GM19468 (cell line): ENCODE measurements at regions not wholly inside any gene's neighbourhood (a gene's known extent, or its start where the extent isn't known, plus 50 kb on each side); places are given as distances from the start of the nearest gene placed in this dataset.

Experiments used
- ATAC-seq: cut with Tn5 transposase; IDR thresholded peaks from one replicate; pipeline ENCODE4 v1.9.1; 2021; ENCODE audit warnings: mild to moderate bottlenecking, moderate library complexity, moderate number of reproducible peaks; ENCODE audit not compliant: unreplicated experiment; ENCODE audit errors: extremely low read depth

DNA sequence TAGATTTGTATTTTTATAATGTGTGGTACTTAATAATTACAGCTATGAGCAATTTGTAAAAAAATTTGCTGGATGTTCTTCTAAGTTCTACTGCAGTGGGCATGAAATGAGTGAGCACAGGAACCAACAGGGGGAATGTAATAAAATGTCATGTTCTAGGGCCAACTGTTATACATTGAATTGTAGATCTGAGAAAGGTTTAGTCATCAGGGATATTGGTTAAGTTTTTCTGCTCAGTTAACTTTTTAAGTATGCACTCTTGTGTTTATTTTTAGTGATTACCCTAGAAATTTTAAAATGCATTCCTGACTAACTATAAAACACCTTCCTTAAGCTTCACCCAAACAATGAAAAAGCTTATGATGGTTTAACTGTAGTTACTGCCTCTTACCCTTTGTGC is 101.8 kb downstream of the CAND1 start:
- no peak for ATAC-seq

DNA sequence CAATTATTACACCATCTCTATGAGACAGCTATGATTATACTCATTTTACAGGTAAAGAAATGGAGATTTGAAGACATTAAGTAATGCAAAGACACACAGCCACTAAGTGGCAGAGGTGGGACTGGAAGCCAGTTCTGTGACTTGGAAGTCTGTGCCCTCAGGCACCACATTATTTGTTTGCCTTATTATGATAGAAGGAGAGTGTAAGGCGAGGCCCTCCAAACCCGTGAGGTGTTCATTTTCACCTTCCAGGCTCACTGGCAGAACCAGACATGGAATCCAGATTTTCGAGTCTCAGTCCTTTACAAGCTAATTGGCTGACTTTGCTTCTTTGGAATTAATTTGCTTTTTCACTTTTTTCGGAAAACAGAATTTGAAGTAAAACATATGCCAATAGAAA is 107.9 kb downstream of the CAND1 start:
- ATAC-seq: no peak

DNA sequence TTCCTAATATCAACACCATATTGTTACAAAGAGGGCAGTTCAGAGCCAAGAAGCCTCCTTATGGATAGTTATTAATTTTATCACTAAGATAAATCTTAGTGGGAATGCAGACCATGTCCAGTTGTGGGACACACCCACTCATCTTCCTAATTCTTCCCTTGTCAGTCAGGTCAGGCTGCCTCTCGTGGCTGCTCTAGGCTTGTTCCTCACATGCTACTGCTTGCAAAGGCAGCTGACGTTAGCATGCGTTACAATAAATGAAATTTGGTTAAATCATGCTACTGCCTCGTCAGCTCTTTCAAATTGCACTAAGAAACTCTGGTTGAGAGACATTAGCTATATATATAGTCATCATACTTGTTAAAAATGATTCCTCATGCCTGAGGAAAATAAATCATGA is 108.4 kb downstream of the CAND1 start:
- no peak for ATAC-seq

DNA sequence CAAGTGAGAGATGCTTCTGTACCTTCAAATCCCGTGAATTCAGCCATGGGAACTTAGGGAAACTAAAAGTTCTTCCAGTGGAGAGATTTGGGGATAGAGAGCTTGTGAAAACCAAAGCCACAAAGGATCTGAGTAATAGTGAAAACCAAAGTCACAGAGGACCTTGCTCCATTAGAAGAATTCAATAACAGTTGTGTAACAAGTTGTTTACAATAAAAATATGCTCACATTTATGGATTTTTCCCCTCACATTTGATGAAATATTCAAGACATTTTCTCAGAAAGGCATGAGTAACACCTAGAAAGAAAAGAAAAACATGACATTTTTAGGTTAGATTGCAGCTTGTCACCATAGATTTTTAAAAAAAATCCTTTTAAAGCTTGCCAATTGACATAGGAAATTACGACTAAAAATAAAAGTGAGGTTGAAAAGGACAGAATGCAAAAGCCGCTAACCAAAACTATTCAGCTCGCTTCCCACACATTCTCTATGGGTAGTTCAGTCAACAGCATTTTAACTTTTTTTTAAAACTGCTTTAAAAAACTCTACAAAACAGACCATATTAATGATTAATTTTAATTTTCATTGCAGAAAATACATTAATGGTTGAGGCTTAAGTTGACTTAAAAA is 113.2 kb downstream of the CAND1 start:
- ATAC-seq: no peak

GRCh38 chr12:67386869-67387565 is 117.9 kb downstream of the CAND1 start:
- no peak for ATAC-seq

DNA sequence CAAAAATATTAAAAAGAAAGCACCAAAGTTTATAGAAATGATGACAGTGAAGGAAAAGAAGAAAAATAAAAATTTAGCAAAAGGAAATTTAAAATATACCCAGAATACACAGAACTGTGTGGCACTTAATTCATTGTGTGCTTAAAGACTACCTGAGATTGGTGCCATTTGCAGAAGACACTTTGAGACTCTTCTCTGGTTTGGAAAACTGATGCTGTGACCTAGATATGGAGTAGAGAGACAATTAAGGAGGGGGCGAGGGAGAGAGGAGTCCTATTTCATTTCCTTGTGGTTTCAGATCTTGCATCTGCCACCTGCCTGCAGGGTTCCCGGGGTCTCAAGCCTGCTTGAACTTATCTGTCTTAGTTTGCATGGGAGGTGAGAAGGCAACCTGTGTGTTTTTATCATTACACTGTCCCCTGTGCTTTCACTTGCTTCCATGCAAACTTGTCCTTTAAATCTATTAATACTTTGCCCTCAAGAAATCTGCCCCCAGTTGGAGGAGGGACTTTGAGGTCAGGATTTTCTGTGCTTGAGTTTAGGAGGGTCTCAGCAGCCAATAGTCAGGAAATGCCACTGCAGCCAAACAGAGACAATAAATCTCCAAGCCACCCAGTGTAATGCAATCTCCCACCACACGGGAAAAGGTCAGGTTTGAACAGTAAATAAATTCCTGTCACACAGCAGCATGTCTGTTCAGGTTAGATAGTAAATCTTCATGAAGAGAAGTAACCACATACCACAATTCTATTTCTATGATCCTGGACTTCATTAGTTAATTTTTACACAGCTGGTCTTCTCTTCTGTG is 119.4 kb downstream of the CAND1 start:
- no peak for ATAC-seq

GRCh38 chr12:67390273-67390672 is 121.1 kb downstream of the CAND1 start:
- no peak for ATAC-seq

DNA sequence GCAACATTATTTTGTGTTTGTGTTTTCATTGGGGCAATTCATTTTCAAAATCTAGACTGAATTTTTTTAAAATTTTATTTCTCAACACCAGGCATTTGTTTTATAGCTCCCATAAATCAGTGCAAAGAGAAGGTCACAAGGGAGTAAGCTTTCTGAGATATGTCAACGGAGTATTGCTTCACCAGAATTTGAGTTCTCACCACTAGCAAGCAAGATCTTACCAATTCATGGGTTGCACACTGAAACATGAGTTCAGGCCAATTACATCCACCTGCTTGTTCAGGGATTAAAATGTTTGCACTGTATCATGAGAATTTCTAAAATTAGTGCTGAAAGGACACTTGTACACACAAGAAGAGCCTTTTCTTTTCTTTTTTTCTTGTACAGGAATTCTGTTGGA is 121.9 kb downstream of the CAND1 start:
- ATAC-seq: no peak

GRCh38 chr12:67391656-67392055 is 122.5 kb downstream of the CAND1 start:
- no peak for ATAC-seq

DNA sequence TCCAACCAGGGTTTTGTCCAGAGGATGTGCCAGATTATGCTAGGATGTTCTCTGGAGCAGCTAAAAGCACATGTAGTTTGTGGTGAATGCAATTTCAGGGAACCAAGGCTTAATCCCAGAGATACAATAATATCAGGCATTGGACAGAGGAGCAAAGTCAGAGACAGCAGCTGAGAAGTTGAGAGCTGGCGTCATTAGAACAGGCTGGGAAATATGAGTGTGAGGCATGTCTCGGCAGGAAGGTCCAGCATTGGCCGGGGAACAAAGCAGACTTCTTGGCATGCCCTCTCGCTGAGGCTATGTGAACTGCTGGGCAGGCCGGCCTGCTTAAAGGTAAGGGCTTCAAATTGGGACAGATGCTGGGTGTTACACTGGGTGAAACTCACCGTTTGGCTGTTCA is 125.4 kb downstream of the CAND1 start:
- ATAC-seq: no peak

GRCh38 chr12:67400742-67401141 is 131.6 kb downstream of the CAND1 start:
- ATAC-seq: no peak

DNA sequence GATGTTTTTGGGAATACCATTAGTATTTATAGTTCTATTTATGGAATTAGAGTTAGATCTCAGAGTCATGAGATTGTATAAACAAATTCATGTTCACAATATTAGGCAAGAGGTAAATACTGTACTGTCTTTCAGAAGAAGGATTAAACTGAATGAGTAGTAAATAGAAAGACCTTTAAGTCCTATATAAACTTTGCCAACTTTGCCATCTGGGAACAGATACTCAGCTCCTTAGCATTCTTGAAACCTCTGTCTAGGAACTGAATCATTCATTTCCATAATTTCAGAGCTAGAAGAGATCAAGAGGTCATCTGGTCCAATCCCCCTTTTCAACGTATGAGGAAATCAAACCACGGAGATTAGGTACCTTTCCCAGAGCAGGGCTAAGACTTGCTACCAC is 141.1 kb downstream of the CAND1 start:
- ATAC-seq: no peak

DNA sequence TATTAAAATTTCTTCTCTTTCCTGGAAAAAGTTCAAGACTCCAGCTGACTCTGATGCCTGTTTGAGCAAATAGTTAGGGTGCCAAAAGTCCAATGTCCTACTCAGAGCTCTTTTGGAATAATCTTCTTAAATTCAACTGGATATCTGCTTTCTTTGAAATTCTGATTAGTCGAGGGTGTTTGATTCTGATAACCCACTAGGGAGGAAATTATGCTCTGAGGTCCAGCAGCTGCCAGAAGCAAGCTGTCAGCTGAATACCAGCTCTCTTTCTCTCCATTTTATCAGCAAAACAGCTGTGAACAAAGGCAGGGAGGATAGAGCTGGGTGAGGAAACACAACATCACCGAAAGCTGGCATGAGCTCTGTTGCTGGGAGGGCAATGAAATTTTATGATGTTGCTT is 141.5 kb downstream of the CAND1 start:
- no peak for ATAC-seq

DNA sequence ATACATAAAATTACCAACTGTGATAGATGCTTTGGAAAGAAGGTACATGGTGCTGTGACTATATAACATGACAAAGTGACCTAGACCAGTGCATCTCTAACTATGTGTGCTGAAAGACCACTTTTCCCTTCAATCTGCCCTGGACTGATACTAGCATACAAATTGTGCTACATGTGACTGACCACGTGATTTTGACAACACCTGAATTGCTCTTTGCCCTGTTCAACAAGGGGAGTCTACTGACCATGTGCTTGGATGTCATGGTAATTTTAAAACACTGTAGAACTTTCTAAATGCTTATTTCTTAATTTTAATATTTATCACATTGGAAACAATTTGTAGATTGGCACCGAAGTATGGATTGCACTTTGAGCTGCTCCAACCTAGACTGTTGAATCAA is 142.4 kb downstream of the CAND1 start:
- no peak for ATAC-seq

GRCh38 chr12:67413577-67413976 is 144.4 kb downstream of the CAND1 start:
- no peak for ATAC-seq

DNA sequence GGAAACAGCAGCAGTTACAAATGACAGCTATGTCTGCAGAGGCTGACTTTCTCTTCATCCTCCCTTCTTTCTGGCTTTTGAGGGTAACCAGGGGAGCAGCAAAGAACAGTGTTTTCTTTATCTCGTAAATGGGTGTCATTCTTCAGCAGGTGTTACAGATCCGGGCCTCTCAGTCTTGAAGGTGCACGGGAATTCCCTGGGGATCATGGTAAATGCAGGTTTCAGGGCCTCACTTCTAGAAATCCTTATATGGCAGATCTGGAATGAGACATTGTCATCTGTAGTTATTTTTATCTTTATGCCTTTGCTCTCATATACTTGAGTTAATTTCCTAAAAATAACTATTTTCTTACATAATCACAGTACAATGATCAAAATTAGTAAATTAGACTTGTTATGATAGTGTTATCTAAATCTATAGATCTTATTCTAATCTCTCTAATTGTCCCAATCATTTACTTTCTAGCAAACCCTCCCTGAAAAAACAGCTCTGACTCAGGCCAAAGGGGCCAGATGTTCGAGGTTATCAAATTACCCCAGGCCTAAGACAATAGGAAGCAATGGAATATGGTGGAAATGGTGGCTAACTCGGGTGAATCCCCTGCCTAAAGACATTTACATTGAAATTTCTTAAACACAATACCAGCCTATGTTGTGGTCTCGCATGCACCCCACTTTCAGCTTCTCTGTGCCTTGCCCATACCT is 145.0 kb downstream of the CAND1 start:
- no peak for ATAC-seq

DNA sequence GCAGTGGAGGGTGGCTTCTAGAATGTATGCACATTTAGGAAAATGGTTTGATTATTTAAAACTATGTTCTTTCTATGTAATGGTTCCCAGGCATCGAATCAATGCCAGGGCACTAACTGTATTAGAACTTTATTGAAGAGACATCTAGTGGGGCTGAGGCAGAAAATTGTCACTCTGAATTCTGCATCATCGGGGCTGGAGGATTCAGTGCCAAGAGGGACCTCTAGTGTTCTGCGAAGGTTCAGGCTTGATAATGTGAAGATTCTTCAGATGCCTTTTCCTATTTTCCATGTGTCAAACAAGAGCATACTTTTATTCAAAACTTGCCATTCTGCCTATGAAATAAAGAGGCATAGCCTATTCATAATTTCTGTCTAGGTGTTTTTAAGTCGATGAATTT is 146.3 kb downstream of the CAND1 start:
- no peak for ATAC-seq

GRCh38 chr12:67419810-67420209 is 150.7 kb downstream of the CAND1 start:
- no peak for ATAC-seq

- no peak for ATAC-seq
These were observed 151.3 kb downstream of the CAND1 start for GRCh38 chr12:67420506-67420905.

DNA sequence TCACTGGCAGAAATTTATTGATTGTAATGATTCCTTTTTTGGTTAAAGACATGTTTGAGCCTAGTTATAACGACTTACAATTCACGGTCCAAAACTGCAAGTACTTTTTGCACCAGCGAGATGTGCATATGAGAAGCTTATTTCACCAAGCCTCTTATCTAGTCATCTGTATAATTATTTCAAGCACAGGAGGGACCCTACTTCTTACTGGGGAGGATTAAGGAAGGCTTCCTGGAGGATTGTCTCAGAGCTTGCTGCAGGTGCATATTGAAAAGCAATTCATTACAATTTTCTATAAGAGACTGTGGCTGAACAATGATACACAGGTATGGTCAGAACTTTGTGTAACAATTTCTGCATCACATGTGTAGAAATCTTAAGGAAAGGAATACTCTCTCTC is 152.9 kb downstream of the CAND1 start:
- ATAC-seq: no peak

DNA sequence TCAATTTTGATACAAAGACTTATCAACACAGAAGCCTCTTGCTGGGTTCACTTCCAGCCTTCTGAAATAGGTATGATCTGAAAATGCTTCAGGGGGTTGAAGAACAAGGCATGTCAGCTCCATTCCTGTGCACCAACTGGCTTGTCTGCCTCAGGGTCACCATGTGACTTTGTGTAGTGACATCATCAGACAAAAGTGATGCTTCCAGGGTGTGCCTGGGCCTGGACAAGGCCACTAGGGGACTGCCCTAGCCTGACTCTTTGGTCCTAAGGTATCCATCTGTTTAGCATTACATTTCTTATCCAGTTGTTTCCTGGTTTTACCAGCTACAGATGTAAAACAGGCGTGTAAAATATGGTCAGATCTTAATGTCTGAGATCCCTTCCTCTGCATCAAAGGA is 155.6 kb downstream of the CAND1 start:
- no peak for ATAC-seq
